Ectodermal cell (in vitro differentiated cells): ENCODE measurements at regions not wholly inside any gene's neighbourhood (a gene's known extent, or its start where the extent isn't known, plus 50 kb on each side); places are given as distances from the start of the nearest gene placed in this dataset.

Experiments
- H3K27ac ChIP-seq: 2 replicates; pipeline ENCODE4 v1.7.0; 2013; ENCODE audit warnings: mild to moderate bottlenecking, low read depth, low read length; ENCODE audit not compliant: insufficient read depth, poor library complexity, severe bottlenecking
- H3K27me3 ChIP-seq: 2 replicates; pipeline ENCODE4 v1.7.0; 2013; ENCODE audit warnings: mild to moderate bottlenecking, low read length; ENCODE audit not compliant: insufficient read depth, control insufficient read depth, poor library complexity, severe bottlenecking
- H3K36me3 ChIP-seq: one replicate; pipeline ENCODE4 v1.7.0; 2013; ENCODE audit warnings: low read length; ENCODE audit not compliant: control insufficient read depth, insufficient read depth
- H3K4me1 ChIP-seq: one replicate; pipeline ENCODE4 v1.7.0; 2013; ENCODE audit warnings: low read length; ENCODE audit not compliant: control insufficient read depth, insufficient read depth
- H3K4me3 ChIP-seq: 2 replicates; pipeline ENCODE4 v1.7.0; 2013; ENCODE audit warnings: low read depth, low read length, control low read depth; ENCODE audit not compliant: insufficient read depth
- H3K9me3 ChIP-seq: 2 replicates; pipeline ENCODE4 v1.7.0; 2013; ENCODE audit warnings: mild to moderate bottlenecking, low read length, moderate library complexity; ENCODE audit not compliant: control insufficient read depth
- WGBS, 2 experiments: methylation state at CpG; one replicate each; pipeline ENCODE4 v1.1.7; 2013; ENCODE audit warnings: missing lambda C conversion rate in 2 of 2; 5-methylcytosine and 5-hydroxymethylcytosine counted together

- no peaks in the 10 kb centered on the region for H3K9me3 ChIP-seq
- no peaks in the 10 kb centered on the region for H3K27me3 ChIP-seq
- H3K36me3 ChIP-seq, result no peaks in the 10 kb centered on the region
- WGBS, 2 experiments, result 90 to 98% methylated on average over 2 of the region's 2 CpGs
- H3K27ac ChIP-seq, result no peak overlapping the region
- no peaks in the 10 kb centered on the region for H3K4me1 ChIP-seq
- H3K4me3 ChIP-seq, result no peak overlapping the region
These were observed 1196.7 kb downstream of the RAPGEF2 start for GRCh38 chr4:160299608-160300007.

- no peak overlapping the region for H3K4me3 ChIP-seq
- no peaks in the 10 kb centered on the region for H3K4me1 ChIP-seq
- no peaks in the 10 kb centered on the region for H3K27me3 ChIP-seq
- WGBS, 2 experiments, result 80 to 92% methylated on average over 1 of the region's 1 CpG
- H3K9me3 ChIP-seq, result no peaks in the 10 kb centered on the region
- H3K27ac ChIP-seq, result no peak overlapping the region
- no peaks in the 10 kb centered on the region for H3K36me3 ChIP-seq
These were observed 1213.2 kb downstream of the RAPGEF2 start for GRCh38 chr4:160316036-160316435.

DNA sequence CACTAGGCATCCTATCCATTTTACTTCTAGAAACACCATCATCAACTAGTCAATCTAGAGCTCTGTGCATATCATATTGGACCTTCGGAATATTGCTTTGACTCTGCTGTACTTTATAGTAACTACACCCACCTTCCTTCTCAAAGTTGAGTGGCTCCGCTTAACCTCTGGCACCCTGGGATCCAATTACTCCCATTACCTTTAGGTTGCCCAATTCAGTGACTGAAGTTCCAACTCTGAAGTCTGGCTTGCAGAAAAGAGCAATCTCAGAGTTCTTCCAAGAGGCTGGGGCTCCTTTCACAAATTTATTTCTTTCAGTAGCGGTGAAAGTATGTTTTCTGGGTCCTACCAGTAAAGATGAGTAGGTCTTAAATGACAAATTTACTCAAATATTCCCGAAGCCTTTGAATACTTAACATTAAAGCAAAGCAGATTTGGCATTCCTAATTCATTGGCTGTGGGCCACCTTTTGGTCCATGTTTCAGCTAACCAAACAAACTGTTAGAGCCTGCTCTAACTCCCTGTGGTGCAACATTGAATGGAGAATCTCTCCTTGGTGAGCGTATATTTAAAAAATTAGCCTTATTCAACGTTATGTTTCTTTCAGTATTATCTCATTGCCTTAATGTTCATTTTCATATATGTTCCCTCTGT lies 1215.8 kb downstream of the RAPGEF2 start:
- H3K36me3 ChIP-seq, result no peaks in the 10 kb centered on the region
- no peaks in the 10 kb centered on the region for H3K27me3 ChIP-seq
- no peaks in the 10 kb centered on the region for H3K4me1 ChIP-seq
- WGBS, 2 experiments, result 82 to 96% methylated on average over 6 of the region's 6 CpGs
- no peaks in the 10 kb centered on the region for H3K9me3 ChIP-seq
- H3K4me3 ChIP-seq, result no peak overlapping the region
- H3K27ac ChIP-seq, result no peak overlapping the region

DNA sequence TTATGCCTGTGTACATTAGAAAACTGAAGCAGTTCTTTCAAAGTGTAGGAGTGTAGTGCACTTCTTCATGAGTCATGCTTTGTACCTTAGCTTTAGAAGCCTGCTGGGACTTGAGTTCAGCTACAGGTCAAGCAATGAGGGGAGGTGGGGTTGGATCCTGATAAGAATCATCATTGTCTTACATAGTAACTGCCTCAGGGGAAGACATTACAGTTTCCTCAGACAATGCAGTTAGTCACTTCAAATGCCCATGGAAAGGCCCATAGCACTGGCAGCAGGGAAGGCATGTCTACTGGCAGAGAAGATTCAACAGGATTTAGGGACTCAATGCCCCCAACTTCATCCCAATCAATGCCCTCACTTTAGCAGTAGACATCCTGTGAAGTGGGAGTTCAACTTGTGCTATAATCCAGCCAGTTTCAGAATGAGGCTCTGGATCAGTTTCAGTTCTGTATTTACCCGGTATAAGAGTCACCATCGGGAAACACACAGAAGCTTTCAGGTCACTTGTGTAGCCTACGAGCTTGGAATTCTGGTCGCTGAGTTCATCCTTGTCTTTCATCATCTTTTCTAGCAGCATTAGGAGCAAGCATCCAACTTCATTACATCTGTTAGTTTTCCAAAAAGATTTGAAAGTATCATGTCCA lies 1216.5 kb downstream of the RAPGEF2 start:
- no peaks in the 10 kb centered on the region for H3K27me3 ChIP-seq
- 90 to 96% methylated on average over 4 of the region's 4 CpGs for WGBS, 2 experiments
- no peaks in the 10 kb centered on the region for H3K4me1 ChIP-seq

GRCh38 chr4:160319868-160320260 lies 1217.0 kb downstream of the RAPGEF2 start:
- H3K9me3 ChIP-seq, result no peaks in the 10 kb centered on the region
- no peak overlapping the region for H3K4me3 ChIP-seq
- no peaks in the 10 kb centered on the region for H3K4me1 ChIP-seq
- WGBS, 2 experiments, result 92 to 97% methylated on average over 2 of the region's 2 CpGs
- no peaks in the 10 kb centered on the region for H3K27me3 ChIP-seq
- no peaks in the 10 kb centered on the region for H3K36me3 ChIP-seq
- H3K27ac ChIP-seq, result no peak overlapping the region

More for the DNA sequence above, 1216.5 kb downstream of the RAPGEF2 start:
- Histone ChIP-seq H3K9me3 (no peaks in the 10 kb centered on the region), H3K27ac (no peak overlapping the region), H3K4me3 (no peak overlapping the region), H3K36me3 (no peaks in the 10 kb centered on the region)

GRCh38 chr4:160326110-160326509 lies 1223.2 kb downstream of the RAPGEF2 start:
- H3K27me3 ChIP-seq, result no peaks in the 10 kb centered on the region
- H3K9me3 ChIP-seq, result no peaks in the 10 kb centered on the region
- H3K27ac ChIP-seq, result no peak overlapping the region
- no peaks in the 10 kb centered on the region for H3K36me3 ChIP-seq
- H3K4me1 ChIP-seq, result no peaks in the 10 kb centered on the region
- no peak overlapping the region for H3K4me3 ChIP-seq
- WGBS, 2 experiments, result 57 to 78% methylated on average over 4 to 5 of the region's 5 CpGs

DNA sequence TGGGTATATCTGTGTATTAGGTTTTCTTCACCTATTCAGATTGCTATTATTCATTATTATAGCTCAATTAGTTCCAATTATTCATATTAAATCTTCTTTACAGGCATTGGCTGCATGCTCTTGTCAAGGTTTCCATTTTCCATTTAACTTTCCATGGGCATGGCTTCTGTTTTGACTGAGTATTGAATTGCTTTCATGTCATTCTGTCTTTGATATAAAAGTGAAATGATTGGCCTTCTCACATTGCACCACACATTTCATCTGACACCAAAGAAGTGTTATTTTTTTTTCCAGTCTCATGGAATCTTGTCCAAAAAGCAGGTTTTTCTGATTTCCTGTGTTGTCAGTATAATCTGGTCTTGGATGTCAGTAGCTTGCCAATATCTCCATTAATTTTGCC lies 1244.3 kb downstream of the RAPGEF2 start:
- no peaks in the 10 kb centered on the region for H3K36me3 ChIP-seq
- no peaks in the 10 kb centered on the region for H3K27me3 ChIP-seq
- no peaks in the 10 kb centered on the region for H3K4me1 ChIP-seq
- H3K9me3 ChIP-seq, result no peaks in the 10 kb centered on the region
- H3K27ac ChIP-seq, result no peak overlapping the region
- H3K4me3 ChIP-seq, result no peak overlapping the region

- no peaks in the 10 kb centered on the region for H3K9me3 ChIP-seq
- H3K4me3 ChIP-seq, result no peak overlapping the region
- H3K27me3 ChIP-seq, result no peaks in the 10 kb centered on the region
- H3K4me1 ChIP-seq, result no peaks in the 10 kb centered on the region
- no peaks in the 10 kb centered on the region for H3K36me3 ChIP-seq
- 91 to 94% methylated on average over 5 to 6 of the region's 6 CpGs for WGBS, 2 experiments
- H3K27ac ChIP-seq, result no peak overlapping the region
These were observed 1248.1 kb downstream of the RAPGEF2 start for GRCh38 chr4:160350944-160351343.

- Histone ChIP-seq H3K27ac (no peak overlapping the region), H3K36me3 (no peaks in the 10 kb centered on the region), H3K27me3 (no peaks in the 10 kb centered on the region), H3K4me3 (no peak overlapping the region), H3K4me1 (no peaks in the 10 kb centered on the region), H3K9me3 (no peaks in the 10 kb centered on the region)
- WGBS, 2 experiments, result 94 to 100% methylated on average over 1 to 2 of the region's 2 CpGs
These were observed 1249.8 kb downstream of the RAPGEF2 start for GRCh38 chr4:160352637-160353036.

- whole genome bisulfite sequencing, 2 experiments, result 93 to 94% methylated on average over 5 of the region's 5 CpGs
- Histone ChIP-seq H3K4me1 (no peaks in the 10 kb centered on the region), H3K36me3 (no peaks in the 10 kb centered on the region)
These were observed 1250.7 kb downstream of the RAPGEF2 start for GRCh38 chr4:160353548-160353947.

More at GRCh38 chr4:160353548-160353947, 1250.7 kb downstream of the RAPGEF2 start:
- H3K9me3 ChIP-seq, result no peaks in the 10 kb centered on the region
- H3K27me3 ChIP-seq, result no peaks in the 10 kb centered on the region
- no peak overlapping the region for H3K27ac ChIP-seq
- H3K4me3 ChIP-seq, result no peak overlapping the region
